GM13977 (cell line): ENCODE measurements at regions not wholly inside any gene's neighbourhood (a gene's known extent, or its start where the extent isn't known, plus 50 kb on each side); places are given as distances from the start of the nearest gene placed in this dataset.

Experiments used
- DNase-seq: peaks from one replicate; pipeline ENCODE4 v3.0.0; 2012; ENCODE audit warnings: low spot score
- CTCF ChIP-seq: IDR thresholded peaks from 2 replicates; pipeline ENCODE4 v1.5.1; 2012; ENCODE audit warnings: mild to moderate bottlenecking, control low read depth; ENCODE audit not compliant: insufficient read depth; ENCODE audit errors: extremely low read depth, missing control alignments
- in situ Hi-C: fragments of 300-500 bp; cut with MboI; formaldehyde crosslinking; loops from one replicate; pipeline ENCODE4 v1.12.0; 2022; ENCODE audit warnings: low sequenced_read_pairs, low pct_unique_long_range_greater_than_20kb, mixed read lengths, inconsistent platforms; ENCODE audit not compliant: unreplicated experiment

- in situ Hi-C loops, result no loop called here
These were observed 719.9 kb upstream of the TMPRSS15 start for GRCh38 chr21:19123525-19123924.

GRCh38 chr21:19124691-19125090 lies 721.1 kb upstream of the TMPRSS15 start:
- no peak for DNase-seq
- TF ChIP-seq CTCF, result no peak

More at GRCh38 chr21:19123525-19123924, 719.9 kb upstream of the TMPRSS15 start:
- no peak for TF ChIP-seq CTCF
- no peak for DNase-seq

GRCh38 chr21:19130379-19131028 lies 726.9 kb upstream of the TMPRSS15 start:
- TF ChIP-seq CTCF, result no peak
- in situ Hi-C loops, result no loop called here
- DNase-seq, result no peak

More at GRCh38 chr21:19124691-19125090, 721.1 kb upstream of the TMPRSS15 start:
- in situ Hi-C loops, result no loop called here

- TF ChIP-seq CTCF, result no peak
- DNase-seq, result no peak
- in situ Hi-C loops, result no loop called here
These were observed 737.9 kb upstream of the TMPRSS15 start for GRCh38 chr21:19141511-19141910.

- no peak for TF ChIP-seq CTCF
- no peak for DNase-seq
- in situ Hi-C loops, result no loop called here
These were observed 742.2 kb upstream of the TMPRSS15 start for GRCh38 chr21:19145682-19146293.

- DNase-seq, result no peak
- TF ChIP-seq CTCF, result no peak
- in situ Hi-C loops, result no loop called here
These were observed 744.5 kb upstream of the TMPRSS15 start for GRCh38 chr21:19148056-19148455.
